CD1c-positive myeloid dendritic cell (primary cell): ENCODE measurements at regions not wholly inside any gene's neighbourhood (a gene's known extent, or its start where the extent isn't known, plus 50 kb on each side); places are given as distances from the start of the nearest gene placed in this dataset.
"Not testable (repeated sequence)": the region's sequence is repeated elsewhere in the genome, so short reads cannot be mapped to it uniquely, and the experiment has no call there.

ENCODE experiments used
- DNase-seq: peaks from one replicate; pipeline ENCODE4 v3.0.0-alpha.2; 2016; ENCODE audit errors: extremely low spot score

DNA sequence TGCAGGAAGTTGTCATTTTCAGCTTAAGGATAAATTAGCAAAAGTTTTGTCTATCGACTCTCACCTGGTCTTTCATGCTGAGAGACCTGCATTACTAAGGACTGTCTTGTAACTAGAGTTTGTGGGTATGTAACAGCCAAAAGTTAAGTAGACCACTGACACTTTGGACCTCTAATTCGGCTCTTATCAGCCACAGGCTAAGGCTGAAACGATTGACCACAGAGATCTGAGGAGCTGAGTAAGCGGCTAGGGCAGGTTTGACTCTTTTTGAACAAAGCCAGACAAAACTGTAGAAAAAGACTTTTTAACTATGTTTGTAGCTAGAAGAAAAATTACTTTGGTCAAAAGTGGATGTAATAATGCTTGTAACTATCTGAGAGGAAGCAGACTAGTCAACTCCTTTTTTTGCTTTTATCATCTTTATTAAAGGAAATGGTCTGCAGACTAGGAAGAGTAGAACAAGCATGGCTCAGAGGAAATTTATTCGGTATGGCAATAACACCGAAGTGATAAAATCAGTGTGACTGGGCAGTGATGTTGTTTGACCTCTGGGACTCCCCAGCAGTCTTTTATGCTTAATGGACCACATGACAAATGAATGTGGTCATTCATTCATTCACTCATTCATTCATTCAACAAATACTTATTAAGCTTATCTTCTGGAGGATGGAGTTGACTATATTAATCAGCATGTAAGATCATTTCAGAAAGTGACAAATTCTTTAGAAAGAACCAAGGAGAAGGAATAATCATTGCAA lies 725.0 kb upstream of the HS3ST5 start:
- no peak for DNase-seq

DNA sequence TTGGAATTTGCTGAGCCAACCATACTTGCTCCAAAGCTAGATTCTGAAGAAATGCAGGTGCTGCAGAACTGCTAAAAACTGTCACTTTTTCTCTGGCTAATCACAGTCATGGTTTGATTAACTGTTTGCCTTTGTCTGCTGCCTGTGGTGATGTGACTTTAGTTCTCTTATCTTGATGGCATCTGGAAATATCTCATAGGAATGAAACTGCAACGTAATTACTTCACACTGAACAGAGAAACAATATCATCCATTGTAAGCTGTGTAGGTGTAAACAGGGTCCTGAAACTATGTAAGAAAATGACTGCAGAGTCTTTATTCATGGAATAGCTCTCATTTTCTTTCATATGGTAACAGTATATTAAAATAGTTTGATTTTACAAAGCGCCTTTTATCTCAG lies 721.9 kb upstream of the HS3ST5 start:
- no peak for DNase-seq

DNA sequence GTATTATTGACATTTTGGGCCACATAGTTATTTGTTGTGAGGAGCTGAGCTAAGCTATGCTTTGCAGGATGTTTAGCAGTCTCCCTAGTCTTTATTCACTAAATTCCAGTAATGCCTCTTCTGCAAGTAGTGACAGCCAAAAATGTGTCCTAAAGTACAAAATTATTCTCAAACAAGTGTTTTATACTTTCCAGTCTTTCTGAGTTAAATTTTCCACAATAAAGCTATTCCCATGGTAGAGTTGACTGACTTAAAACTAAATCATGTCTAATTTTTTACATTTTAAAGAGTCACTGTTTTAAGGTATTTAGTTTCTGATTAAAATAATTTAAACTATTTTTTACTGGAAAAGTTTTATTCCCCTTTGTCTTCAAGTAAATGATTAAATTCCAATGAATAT lies 717.8 kb upstream of the HS3ST5 start:
- DNase-seq = no peak

DNA sequence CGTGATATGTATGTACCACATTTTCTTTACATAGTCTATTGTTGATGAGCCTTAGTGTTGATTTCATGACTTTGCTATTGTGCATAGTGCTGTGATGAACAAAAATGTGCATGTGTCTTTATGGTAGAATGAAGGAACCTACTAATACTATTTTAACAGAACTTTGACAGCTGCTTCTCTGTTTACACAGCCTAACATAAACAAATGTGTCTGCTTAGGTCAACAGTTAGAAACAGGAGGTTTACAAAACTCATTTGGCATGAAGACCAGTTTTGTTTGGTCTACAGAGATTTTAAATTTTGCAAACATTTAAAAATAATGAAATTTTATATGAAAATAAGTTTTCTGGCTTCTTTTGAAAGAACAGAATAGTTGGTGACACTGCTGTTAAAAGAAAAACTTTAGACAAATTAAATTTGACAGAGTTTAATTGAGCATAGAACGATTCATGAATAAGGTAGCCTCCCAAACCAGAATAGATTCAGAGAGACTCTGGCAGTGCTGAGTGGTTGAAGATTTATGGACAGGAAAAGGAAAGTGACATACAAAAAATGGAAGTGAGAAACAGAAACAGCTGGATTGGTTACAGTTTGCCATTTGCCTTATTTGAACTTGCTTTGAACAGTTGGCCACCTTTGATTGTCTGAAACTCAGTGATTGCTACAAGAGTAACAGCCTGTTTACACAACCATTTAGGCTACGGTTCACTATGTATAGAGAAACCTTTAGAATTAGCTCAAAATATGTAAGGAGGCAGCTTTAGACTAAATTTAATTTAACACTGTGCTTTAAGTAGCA lies 715.8 kb upstream of the HS3ST5 start:
- no peak for DNase-seq

DNA sequence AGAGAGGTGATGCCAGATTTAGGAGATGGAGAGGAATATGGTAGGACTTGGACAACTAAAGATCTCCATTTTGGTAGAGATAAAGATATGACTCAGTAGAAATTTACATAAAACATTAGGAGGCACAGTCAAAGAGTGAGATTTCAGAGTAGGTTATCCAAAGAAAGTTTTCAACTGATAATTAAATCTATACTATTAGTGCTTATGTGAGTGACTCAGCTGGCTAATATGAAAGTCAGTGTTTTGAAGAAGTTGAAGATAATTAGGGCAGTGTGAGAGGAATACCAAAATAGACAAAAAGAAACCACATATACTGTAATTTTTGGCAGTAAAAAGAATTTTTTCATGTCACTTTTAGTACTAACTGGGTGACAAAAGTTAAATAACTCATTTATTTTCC lies 712.8 kb upstream of the HS3ST5 start:
- DNase-seq = no peak

DNA sequence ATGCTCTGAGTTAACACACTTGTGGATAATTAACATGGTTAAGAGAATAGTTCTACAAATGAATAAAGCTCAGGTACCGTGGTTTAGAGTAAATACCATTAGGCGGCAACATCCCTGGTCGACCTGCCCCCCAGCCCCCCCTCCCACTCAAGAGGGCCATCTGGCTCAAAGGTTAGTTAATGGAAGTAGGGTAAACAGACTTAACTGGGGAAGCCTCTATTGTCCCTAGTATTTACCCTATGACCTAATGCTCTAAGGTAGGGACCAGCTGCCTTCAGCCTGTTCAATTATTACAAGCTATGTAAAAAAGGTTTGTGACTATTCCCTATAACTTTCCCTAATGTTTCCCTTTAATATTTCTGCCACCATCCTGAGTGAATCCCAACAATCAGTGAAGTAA lies 711.4 kb upstream of the HS3ST5 start:
- DNase-seq = not testable (repeated sequence)

DNA sequence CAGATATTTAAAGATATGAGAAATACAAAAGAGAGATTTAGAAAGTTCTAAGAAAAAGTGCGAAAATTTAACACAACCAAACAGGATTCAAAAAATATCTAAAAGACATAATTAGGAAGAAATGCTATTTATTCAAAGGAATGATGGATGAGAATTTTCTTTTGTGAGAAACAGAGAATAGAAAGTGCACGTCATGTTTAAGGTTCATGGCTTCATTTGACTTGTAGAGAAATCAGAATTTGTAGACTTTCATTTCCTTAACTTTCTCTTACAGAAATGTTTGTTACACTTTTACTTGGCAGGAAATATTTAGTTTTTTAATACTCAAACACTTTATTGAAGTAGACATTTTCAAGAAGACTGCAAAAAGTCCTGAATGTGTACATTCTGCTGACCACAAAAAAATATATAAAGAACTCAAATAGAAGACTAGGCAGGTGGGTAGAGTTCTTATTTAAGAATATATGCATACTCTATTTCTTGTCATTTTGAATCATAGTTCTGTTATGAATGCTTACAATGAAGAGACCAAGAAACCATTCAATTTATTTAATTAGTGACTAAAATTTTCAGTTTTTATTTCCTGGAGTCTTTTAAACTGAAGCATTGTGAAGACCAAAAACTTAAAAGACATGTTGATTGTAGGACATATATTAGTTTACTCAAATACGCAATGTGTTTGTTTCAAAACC lies 710.5 kb upstream of the HS3ST5 start:
- no peak for DNase-seq

DNA sequence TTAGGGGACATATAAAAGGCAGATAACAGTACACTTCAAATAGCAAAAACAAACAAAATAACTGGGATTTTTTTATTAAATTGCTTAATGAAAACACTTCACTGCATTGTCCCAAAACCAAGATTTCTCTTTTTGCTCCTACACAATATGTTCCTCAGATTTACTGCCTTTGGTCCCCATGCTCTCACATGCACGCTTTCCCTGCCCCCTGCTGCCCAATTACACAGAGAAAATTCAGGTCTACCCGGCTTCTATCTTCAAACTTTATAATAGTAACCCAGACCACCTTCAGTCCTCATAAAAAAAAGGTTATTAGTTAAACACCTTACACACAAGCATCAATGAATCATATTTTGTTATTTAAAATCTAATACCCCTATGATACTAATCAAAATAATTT lies 673.8 kb upstream of the HS3ST5 start:
- DNase-seq = no peak

DNA sequence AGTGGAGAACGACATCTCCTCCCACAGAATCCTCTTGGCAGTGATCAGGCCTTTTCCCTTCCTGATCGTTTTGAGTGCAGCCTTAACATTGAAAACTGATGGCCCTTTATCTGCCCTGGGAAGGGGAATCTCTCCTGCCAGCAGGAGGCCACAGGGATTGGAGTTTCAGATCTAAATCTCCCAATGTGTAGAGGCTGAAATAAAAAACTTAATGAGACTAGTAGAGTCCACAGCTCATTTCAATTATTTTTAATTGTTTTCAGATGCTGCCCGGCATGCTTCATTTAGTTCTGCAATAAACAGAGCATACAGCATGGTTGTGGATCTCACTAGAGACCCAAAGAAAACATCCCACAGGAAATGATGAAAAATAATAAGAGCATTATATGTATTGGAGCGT lies 662.2 kb upstream of the HS3ST5 start:
- DNase-seq = no peak

DNA sequence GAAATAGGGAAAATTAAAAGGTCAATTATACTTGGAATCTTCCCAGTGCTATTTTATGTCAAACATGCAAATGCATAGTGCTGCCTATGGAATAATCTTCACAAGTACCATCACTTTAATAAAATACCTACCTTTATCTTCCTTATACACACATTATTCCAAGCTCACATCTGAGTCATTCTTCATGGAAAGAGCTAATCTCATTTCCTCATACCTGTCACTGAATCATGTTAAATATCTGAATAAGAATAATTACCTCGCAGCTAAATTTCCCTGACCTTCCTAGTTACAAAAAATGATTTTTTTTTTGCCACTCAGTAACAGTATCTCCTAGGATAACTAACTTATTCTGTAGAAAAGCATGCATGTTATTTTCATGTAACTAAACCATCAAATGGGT lies 661.4 kb upstream of the HS3ST5 start:
- no peak for DNase-seq

DNA sequence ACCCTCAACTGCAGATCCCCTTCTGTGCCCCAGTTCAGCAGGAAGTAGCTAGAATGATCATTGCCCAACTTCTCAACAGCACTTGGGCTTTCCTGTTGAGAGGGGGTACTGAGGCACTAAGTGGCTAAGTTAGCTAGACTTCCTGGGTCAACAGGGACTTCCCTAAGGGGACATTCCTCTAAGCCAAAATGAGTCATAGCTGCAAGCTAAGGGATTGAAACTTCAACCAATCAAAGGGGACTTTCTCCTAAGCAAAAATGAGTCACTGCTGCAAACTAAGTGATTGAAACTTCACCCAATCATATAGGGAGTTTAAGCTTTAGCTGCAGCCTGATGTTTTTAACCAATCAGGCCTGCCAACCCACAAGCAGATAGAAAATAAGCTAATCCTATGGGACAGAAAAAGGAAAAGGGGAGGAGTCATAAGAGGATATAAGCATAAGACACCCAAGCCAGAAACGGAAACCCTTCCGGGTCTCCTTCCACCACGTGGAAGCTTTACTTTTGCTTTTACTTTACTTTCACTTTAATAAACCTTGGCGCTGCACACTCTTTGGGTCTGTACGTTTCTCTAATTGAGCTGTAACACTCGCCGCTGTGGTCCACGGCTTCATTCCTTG lies 659.0 kb upstream of the HS3ST5 start:
- DNase-seq = no peak

DNA sequence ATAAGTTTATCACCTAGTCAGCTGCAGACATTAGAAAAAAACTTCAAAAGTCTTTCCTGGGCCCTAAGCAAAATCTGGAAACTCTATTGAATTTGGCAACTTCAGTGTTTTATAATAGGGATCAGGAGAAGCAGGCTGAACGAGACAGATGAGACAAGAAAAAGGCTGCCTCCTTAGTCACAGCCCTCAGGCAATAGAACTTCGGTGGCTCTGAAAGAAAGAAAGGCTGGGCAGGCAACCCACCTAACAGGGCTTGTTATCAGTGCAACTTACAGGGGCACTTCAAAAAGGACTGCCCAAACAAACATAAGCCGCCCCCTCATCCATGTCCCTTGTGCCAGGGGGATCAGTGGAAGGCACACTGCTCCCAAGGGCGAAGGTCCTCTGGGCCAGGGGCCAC lies 657.9 kb upstream of the HS3ST5 start:
- no peak for DNase-seq

DNA sequence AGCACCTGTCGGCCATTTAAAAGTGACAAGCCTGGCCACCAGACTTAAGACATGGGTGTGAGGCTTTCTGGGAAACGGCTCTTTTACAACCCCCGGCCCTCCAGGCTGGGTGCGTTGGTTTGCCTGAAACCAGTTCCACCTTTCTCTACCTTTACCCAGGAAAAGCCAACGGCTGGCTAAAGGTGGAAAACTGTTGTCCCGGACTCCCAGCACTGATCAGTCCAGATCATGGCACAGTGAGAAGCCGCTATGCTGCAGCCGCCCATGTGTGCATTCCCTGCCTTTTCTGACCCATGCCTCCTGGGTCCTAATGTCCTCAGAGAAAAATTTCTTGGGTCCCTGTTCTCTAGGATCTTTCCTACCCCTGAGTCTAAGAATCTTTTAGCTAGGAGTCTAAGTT lies 655.7 kb upstream of the HS3ST5 start:
- DNase-seq = no peak

DNA sequence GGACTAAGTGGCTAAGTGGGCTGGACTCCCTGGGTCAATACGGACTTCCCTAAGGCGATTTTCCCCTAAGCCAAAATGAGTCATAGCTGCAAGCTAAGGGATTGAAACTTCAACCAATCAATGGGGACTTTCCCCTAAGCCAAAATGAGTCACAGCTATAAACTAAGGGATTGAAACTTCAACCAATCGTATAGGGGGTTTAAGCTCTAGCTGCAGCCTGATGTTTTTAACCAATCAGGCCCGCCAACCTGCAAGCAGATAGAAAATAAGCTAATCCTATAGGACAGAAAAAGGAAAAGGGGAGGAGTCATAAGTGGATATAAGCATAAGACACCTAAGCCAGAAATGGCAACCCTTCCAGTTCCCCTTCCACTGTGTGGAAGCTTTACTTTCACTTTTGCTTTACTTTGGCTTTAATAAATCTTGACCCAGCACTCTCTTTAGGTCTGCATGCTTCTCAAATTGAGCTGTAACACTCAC lies 655.0 kb upstream of the HS3ST5 start:
- DNase-seq = no peak

DNA sequence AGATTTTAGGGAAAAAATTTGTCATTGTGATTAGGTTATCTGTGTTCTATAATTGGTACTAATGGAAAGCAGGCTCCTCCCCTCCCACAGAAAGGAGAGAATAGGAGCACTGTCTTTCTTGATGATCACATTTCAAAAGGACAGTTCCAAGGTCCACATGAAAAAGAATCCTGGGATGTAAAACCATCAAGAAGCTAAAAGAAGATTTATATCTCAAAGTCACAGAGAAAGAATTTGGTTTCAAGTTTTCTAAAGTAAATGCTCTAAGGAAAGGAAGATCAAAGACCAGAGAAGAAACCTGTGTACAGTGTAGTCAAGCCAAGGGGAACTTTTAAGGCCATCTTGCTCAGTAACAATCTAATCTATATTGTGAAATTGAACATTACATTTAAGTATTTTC lies 652.7 kb upstream of the HS3ST5 start:
- DNase-seq = no peak

DNA sequence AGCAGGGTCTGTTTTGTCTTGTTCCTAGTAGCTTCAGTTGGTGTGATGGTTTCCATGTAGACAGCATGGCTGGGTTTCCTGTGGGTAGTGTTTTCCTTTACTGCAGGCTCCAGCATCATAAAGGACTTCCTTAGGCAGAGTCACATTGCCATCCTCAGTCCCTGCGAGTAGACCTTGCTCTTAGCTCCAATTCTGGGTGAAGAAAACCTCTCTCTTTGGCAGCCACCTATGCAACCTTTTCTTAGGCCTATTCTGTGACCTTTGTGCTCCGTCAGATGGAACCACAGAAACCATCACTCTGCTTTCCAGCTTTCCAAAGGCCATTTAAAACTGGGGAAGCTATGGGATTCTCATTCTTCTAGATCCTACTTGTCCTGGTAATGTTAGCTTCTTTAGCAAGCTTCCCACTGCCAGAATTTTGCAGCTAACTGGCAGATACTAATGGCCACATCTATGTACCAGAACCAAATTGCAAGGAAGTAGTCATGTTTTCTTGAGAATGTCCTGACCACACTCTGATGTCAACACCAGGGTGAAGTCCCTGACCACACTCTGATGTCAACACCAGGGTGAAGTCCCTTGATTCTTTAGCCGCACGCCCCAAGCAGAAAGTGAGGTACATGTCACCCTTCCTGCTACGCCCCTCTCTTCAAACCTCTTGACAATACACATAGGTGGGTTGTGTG lies 646.6 kb upstream of the HS3ST5 start:
- no peak for DNase-seq

DNA sequence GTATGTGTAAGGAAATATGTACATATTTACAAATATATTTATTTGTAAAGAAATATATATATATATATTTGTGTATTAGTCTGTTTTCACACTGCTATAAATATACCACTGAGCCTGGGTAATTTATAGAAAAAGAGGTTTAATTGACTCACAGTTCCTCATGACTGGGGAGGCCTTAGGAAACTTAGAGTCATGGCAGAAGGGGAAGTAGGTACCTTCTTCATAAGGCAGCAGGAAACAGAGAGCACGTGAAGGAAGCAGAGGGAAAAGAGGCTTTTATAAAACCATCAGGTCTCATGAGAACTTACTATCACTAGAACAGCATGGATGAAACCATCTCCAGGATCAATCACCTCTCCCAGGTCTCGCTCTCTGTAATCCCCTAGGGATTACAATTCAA lies 644.5 kb upstream of the HS3ST5 start:
- DNase-seq = no peak

DNA sequence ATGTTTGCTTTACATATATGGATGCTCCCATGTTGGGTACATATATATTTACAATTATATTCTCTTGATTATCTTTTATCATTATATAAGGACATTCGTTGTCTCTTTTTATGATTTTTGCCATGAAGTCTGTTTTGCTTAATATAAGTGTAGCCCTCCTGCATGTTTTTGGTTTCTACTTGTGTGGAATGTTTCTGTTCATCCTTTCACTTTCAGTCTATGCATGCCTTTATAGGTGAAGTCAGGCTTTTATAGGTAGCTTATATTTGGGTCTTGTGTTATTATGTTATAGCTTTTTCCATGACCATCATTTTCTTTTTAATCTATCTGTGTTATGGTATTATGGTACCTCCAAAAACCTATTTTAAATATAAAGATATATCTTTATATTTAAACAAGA lies 612.5 kb upstream of the HS3ST5 start:
- no peak for DNase-seq

DNA sequence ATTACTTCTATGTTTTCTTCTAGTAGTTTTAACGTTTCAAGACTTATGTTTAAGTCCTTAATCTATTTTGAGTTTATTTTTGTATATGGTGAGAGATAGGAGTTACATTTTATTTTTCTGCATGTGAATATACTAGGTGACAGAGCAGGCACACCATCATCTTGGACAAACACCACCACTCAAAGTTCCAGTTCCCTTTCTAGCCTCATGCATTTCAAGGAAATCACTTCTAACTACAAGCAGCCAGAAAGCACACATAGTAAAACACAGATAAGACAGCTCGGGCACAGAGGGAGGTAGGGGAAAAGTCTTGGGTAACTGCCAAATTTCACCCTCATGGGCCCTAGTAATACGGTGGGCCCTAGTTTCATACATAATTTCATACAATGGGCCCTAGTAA lies 609.4 kb upstream of the HS3ST5 start:
- no peak for DNase-seq

DNA sequence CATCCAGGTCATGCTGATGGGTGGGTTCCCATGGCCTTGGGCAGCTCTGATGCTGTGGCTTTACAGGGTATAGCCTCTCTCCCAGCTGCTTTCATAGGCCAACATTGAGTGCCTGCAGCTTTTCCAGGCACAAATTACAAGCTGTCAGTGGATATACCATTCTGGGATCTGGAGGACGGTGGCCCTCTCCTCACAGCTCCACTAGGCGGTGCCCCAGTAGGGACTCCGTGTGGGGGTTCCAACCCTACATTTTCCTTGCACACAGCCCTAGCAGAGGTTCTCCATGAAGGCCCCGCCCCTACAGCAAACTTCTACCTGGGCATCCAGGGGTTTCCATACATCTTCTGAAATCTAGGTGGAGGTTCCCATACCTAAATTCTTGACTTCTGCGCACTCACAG lies 602.6 kb upstream of the HS3ST5 start:
- no peak for DNase-seq

DNA sequence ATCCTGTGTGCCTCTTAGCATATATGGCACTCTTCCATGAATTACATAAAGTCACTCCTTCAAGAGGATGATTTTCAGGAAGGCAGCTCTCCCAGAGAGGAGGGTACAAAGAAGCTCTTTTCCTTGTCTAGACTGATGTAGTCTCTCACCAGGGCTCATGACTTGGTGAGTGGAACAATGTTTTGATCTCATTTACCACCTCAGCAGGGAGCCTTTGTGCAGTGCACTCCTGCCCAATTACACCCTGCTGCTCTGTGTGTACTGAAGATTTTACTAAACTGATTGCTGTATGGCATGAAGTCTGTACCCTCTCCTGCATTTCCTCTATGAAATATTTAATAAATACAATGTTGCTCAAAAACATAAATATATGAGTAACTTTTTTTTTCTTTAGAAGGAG lies 598.3 kb upstream of the HS3ST5 start:
- no peak for DNase-seq

DNA sequence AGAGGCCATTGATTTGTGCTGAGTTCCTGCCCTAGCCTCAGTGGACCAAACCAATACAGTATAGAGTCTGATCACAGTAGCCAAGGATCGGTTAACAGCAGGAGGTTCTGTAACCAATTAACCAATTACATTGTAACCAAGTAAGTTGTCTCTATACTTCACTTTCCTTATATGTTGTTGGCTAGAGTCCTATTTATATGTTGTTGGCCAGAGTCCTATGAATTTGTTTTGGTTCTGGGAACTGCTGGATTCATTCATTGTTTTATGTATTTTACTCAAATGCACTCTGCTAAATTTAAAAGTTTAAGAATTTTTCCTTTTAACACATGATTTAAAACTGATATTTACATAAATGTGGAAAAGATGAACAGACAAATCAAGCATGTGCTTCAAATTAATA lies 597.4 kb upstream of the HS3ST5 start:
- no peak for DNase-seq
